ENCODE measurements at regions not wholly inside any gene's neighbourhood (a gene's known extent, or its start where the extent isn't known, plus 50 kb on each side); places are given as distances from the start of the nearest gene placed in this dataset.

GRCh38 chr4:114398410-114398809 is 200.2 kb upstream of the UGT8 start:
- no peak for TF ChIP-seq CTCF (IDR thresholded peaks at IDR 0.05)
- TF ChIP-seq EZH2phosphoT487 (IDR thresholded peaks at IDR 0.05): no peak
